GM23248 (cell line): ENCODE measurements at regions not wholly inside any gene's neighbourhood (a gene's known extent, or its start where the extent isn't known, plus 50 kb on each side); places are given as distances from the start of the nearest gene placed in this dataset.

Source experiments
- DNase-seq: peaks from one replicate; pipeline ENCODE4 v3.0.0-alpha.2; 2015
- H2AFZ ChIP-seq: fragments of 200-600 bp; sonication (generic); 2 replicates; pipeline ENCODE4 v1.6.1; 2016; ENCODE audit warnings: antibody characterized with exemption
- H3F3A ChIP-seq: fragments of 200-600 bp; sonication (generic); 2 replicates; pipeline ENCODE4 v1.6.1; 2016; ENCODE audit warnings: mild to moderate bottlenecking, antibody characterized with exemption, mixed run types; ENCODE audit not compliant: insufficient read depth
- H3K27ac ChIP-seq: fragments of 200-600 bp; sonication (generic); 2 replicates; pipeline ENCODE4 v1.5.1; 2016; ENCODE audit warnings: mild to moderate bottlenecking
- H3K27me3 ChIP-seq: fragments of 200-600 bp; sonication (generic); replicated peaks from 2 replicates; pipeline ENCODE4 v1.6.1; 2016; ENCODE audit warnings: mild to moderate bottlenecking; ENCODE audit not compliant: insufficient read depth
- H3K36me3 ChIP-seq: fragments of 200-600 bp; sonication (generic); 2 replicates; pipeline ENCODE4 v1.6.1; 2016; ENCODE audit warnings: low read depth, mild to moderate bottlenecking
- H3K4me1 ChIP-seq: fragments of 200-600 bp; sonication (generic); 2 replicates; pipeline ENCODE4 v1.6.1; 2016; ENCODE audit warnings: mild to moderate bottlenecking; ENCODE audit not compliant: insufficient read depth
- H3K4me2 ChIP-seq: fragments of 200-600 bp; sonication (generic); one replicate; pipeline ENCODE4 v1.6.1; 2016; ENCODE audit warnings: mild to moderate bottlenecking; ENCODE audit not compliant: unreplicated experiment
- H3K4me3 ChIP-seq: fragments of 200-600 bp; sonication (generic); 2 replicates; pipeline ENCODE4 v1.5.1; 2016; ENCODE audit warnings: mild to moderate bottlenecking
- H3K79me2 ChIP-seq: fragments of 200-600 bp; sonication (generic); 2 replicates; pipeline ENCODE4 v1.6.1; 2016; ENCODE audit warnings: mild to moderate bottlenecking; ENCODE audit not compliant: insufficient read depth
- H3K9ac ChIP-seq: fragments of 200-600 bp; sonication (generic); 2 replicates; pipeline ENCODE4 v1.6.1; 2016; ENCODE audit warnings: mild to moderate bottlenecking
- H3K9me2 ChIP-seq: fragments of 200-600 bp; sonication (generic); 2 replicates; pipeline ENCODE4 v1.6.1; 2016; ENCODE audit warnings: mixed run types, mild to moderate bottlenecking, moderate library complexity; ENCODE audit not compliant: insufficient read depth
- H3K9me3 ChIP-seq: fragments of 200-600 bp; sonication (generic); one replicate; pipeline ENCODE4 v1.6.1; 2017; ENCODE audit warnings: low read depth
- H4K20me1 ChIP-seq: fragments of 200-600 bp; sonication (generic); 2 replicates; pipeline ENCODE4 v1.6.0; 2016; ENCODE audit not compliant: insufficient read depth
- EZH2 ChIP-seq: fragments of 200-600 bp; sonication (generic); IDR thresholded peaks from 2 replicates; pipeline ENCODE4 v1.6.1; 2018; ENCODE audit warnings: antibody characterized with exemption, mild to moderate bottlenecking; ENCODE audit not compliant: insufficient read depth, poor library complexity, severe bottlenecking
- EZH2phosphoT487 ChIP-seq: fragments of 200-600 bp; sonication (generic); IDR thresholded peaks from 2 replicates; pipeline ENCODE4 v1.6.1; 2018; ENCODE audit warnings: antibody characterized with exemption, moderate library complexity, mild to moderate bottlenecking, low read depth; ENCODE audit not compliant: insufficient read depth
- WGBS, 2 experiments: methylation state at CpG; one replicate each; pipeline ENCODE4 v1.1.6; 2015 to 2017; ENCODE audit warnings: low lambda C conversion rate in 2 of 2, low coverage in 1 of 2; ENCODE audit errors: missing lambda C conversion rate in 2 of 2; 5-methylcytosine and 5-hydroxymethylcytosine counted together
- in situ Hi-C: fragments of 300-500 bp; cut with MboI; formaldehyde crosslinking; loops from 2 replicates; pipeline ENCODE4 v1.15.0; 2020

- H3F3A ChIP-seq = peaks cover 13% of the 10 kb centered on the region; the same call in 1 of the 2 replicates
- H3K4me1 ChIP-seq = peaks cover 22% of the 10 kb centered on the region
- no peak for TF ChIP-seq EZH2
- no peak for TF ChIP-seq EZH2phosphoT487
- H4K20me1 ChIP-seq = no peaks in the 10 kb centered on the region
- H3K27me3 ChIP-seq = no peaks in the 10 kb centered on the region
- no peak overlapping the region for H3K4me2 ChIP-seq
- H2AFZ ChIP-seq = peak overlapping the region; percentile 66
- no peaks in the 10 kb centered on the region for H3K9me3 ChIP-seq
- no peaks in the 10 kb centered on the region for H3K9me2 ChIP-seq
- no peaks in the 10 kb centered on the region for H3K79me2 ChIP-seq
- in situ Hi-C loops = no loop called here
- H3K27ac ChIP-seq = no peak overlapping the region
- peak; percentile 26 for DNase-seq
- no peaks in the 10 kb centered on the region for H3K36me3 ChIP-seq
- 22 to 52% methylated on average over 1 of the region's 1 CpG for WGBS, 2 experiments
- no peak overlapping the region for H3K9ac ChIP-seq
- H3K4me3 ChIP-seq = no peak overlapping the region
Observed at GRCh38 chr3:33991673-33992072, 193.2 kb downstream of the PDCD6IP start.

DNA sequence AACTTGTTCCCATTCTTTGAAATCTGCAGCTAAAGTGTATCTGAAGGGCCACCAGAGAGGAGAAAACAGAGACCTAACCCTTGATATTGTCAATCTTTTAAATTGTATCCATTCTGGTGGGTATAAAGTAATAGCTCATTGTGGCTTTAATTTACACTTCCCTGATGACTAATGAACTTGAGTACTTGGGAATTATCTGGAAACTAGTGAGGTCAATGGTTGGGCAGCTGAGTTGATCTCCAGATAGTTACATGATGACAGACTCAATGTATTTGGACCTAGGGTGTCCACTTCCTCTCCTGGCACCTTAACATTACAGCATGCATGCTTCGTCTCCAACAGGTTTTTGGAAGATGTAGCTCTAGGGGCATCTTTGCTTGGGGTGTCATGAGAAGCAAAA is 195.2 kb downstream of the PDCD6IP start:
- 25 to 33% methylated on average over 1 of the region's 1 CpG for WGBS, 2 experiments
- no peak overlapping the region for H3K4me3 ChIP-seq
- H3K4me1 ChIP-seq = peaks cover 22% of the 10 kb centered on the region
- TF ChIP-seq EZH2phosphoT487 (no peak), EZH2 (no peak)
- no peak overlapping the region for H3K27ac ChIP-seq
- H3F3A ChIP-seq = peaks cover 13% of the 10 kb centered on the region; the same call in 1 of the 2 replicates
- H3K9ac ChIP-seq = no peak overlapping the region
- H4K20me1 ChIP-seq = no peaks in the 10 kb centered on the region
- in situ Hi-C loops = no loop called here
- no peaks in the 10 kb centered on the region for H3K9me2 ChIP-seq
- H3K27me3 ChIP-seq = no peaks in the 10 kb centered on the region
- H2AFZ ChIP-seq = peak overlapping the region; percentile 15; the same call in 1 of the 2 replicates
- H3K79me2 ChIP-seq = no peaks in the 10 kb centered on the region
- no peaks in the 10 kb centered on the region for H3K9me3 ChIP-seq
- no peaks in the 10 kb centered on the region for H3K36me3 ChIP-seq
- peak; percentile 54 for DNase-seq
- peak overlapping the region; percentile 19 for H3K4me2 ChIP-seq

- Histone ChIP-seq H4K20me1 (no peaks in the 10 kb centered on the region), H3K79me2 (no peaks in the 10 kb centered on the region), H2AFZ (no peak overlapping the region), H3K36me3 (no peaks in the 10 kb centered on the region), H3K9me2 (no peaks in the 10 kb centered on the region), H3K27me3 (no peaks in the 10 kb centered on the region), H3K9me3 (no peaks in the 10 kb centered on the region), H3K27ac (no peak overlapping the region), H3K4me3 (no peak overlapping the region), H3K4me1 (peaks cover 22% of the 10 kb centered on the region), H3K9ac (no peak overlapping the region), H3F3A (peaks cover 13% of the 10 kb centered on the region; the same call in 1 of the 2 replicates), H3K4me2 (no peak overlapping the region)
- in situ Hi-C loops = no loop called here
- 0 to 19% methylated on average over 1 of the region's 1 CpG for WGBS, 2 experiments
- no peak for TF ChIP-seq EZH2
- no peak for TF ChIP-seq EZH2phosphoT487
- DNase-seq = no peak
Observed at GRCh38 chr3:33994568-33994967, 196.1 kb downstream of the PDCD6IP start.

GRCh38 chr3:34000301-34000700 is 201.9 kb downstream of the PDCD6IP start:
- Histone ChIP-seq H3K9me2 (no peaks in the 10 kb centered on the region), H3K4me3 (no peak overlapping the region), H3K36me3 (no peaks in the 10 kb centered on the region), H3K79me2 (no peaks in the 10 kb centered on the region), H3K27ac (no peak overlapping the region), H3K4me2 (no peak overlapping the region), H2AFZ (no peak overlapping the region), H3K4me1 (peaks cover 9% of the 10 kb centered on the region), H3K9me3 (no peaks in the 10 kb centered on the region), H3K9ac (no peak overlapping the region), H3F3A (peaks cover 6% of the 10 kb centered on the region), H4K20me1 (no peaks in the 10 kb centered on the region), H3K27me3 (no peaks in the 10 kb centered on the region)
- TF ChIP-seq EZH2phosphoT487 = no peak
- TF ChIP-seq EZH2 = no peak
- in situ Hi-C loops = no loop called here
- DNase-seq = no peak

GRCh38 chr3:34001022-34001421 is 202.6 kb downstream of the PDCD6IP start:
- TF ChIP-seq EZH2 (no peak), EZH2phosphoT487 (no peak)
- Histone ChIP-seq H3K36me3 (no peaks in the 10 kb centered on the region), H3K27me3 (no peaks in the 10 kb centered on the region), H3K4me1 (peaks cover 16% of the 10 kb centered on the region), H3K27ac (no peak overlapping the region), H3F3A (peaks cover 12% of the 10 kb centered on the region), H3K79me2 (no peaks in the 10 kb centered on the region), H3K9me2 (no peaks in the 10 kb centered on the region), H3K9me3 (no peaks in the 10 kb centered on the region), H3K4me3 (no peak overlapping the region), H3K4me2 (no peak overlapping the region), H4K20me1 (no peaks in the 10 kb centered on the region), H3K9ac (no peak overlapping the region), H2AFZ (no peak overlapping the region)
- no peak for DNase-seq
- in situ Hi-C loops = no loop called here
- 53 to 66% methylated on average over 3 of the region's 3 CpGs for WGBS, 2 experiments
